ENCODE measurements at regions not wholly inside any gene's neighbourhood (a gene's known extent, or its start where the extent isn't known, plus 50 kb on each side); places are given as distances from the start of the nearest gene placed in this dataset.

- DNase-seq, result no peak
- Histone ChIP-seq H3K9me3 (peaks cover 23% of the 10 kb centered on the region), H3K36me3 (ENCODE audit: low read depth) (no peaks in the 10 kb centered on the region), H3K4me1 (ENCODE audit: low read depth) (no peaks in the 10 kb centered on the region), H3K4me3 (no peak overlapping the region)
- ATAC-seq, result no peak
- no peak for TF ChIP-seq CTCF (IDR thresholded peaks at IDR 0.05)
- intact Hi-C loops (cut with DNase I, micrococcal nuclease), result no loop called here
Observed at GRCh38 chr14:84144166-84144565, 1385.8 kb upstream of the FLRT2 start.

DNA sequence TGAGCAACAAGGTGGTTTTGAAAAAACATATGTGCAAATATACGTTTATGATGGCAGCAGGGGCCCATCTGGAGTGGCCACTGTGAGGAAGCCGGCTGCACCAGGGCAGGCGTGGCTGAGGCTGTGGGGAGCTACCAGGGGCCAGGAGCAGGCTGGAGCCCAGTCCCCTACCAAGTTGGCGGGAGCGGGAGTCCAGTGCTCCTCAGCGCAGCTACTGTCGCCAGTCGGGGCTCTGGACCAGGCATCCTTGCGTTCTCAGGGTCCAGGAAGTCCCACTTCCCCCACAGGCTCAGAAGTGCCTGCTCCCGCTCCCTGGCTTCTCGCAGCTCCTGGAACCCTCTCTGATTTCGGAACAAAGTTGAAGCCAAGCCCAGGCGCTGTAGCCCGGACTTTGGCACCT lies 1377.5 kb upstream of the FLRT2 start:
- H3K36me3 ChIP-seq (ENCODE audit: low read depth), result no peaks in the 10 kb centered on the region
- TF ChIP-seq CTCF (IDR thresholded peaks at IDR 0.05), result no peak
- peaks cover 13% of the 10 kb centered on the region for H3K9me3 ChIP-seq
- H3K4me3 ChIP-seq, result no peak overlapping the region
- DNase-seq (no peak), ATAC-seq (no peak)
- H3K4me1 ChIP-seq (ENCODE audit: low read depth), result no peaks in the 10 kb centered on the region
- intact Hi-C loops (cut with DNase I, micrococcal nuclease), result no loop called here

GRCh38 chr14:84162633-84163032 lies 1367.3 kb upstream of the FLRT2 start:
- intact Hi-C loops (cut with DNase I, micrococcal nuclease), result no loop called here
- no peaks in the 10 kb centered on the region for H3K36me3 ChIP-seq (ENCODE audit: low read depth)
- no peak for ATAC-seq

DNA sequence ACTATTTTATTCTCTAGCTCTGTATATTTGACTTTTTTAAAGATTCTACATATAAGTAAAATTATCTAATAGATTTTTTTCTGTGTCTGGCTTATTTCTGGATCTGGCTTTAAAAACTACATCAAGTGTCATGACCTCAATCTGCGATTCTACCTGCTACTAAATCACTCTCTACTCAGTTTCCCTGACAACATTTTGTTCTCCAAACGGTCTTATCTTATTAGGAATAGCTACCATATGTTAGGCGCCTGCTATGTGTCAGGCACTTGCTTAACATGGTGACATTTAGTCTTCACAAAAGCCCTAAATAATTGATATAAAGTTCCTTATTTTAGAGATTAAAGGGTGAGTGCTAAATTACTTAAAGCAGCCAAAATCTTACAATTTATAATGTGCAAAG lies 1362.9 kb upstream of the FLRT2 start:
- ATAC-seq, result no peak
- Histone ChIP-seq H3K36me3 (ENCODE audit: low read depth) (no peaks in the 10 kb centered on the region), H3K4me1 (ENCODE audit: low read depth) (no peaks in the 10 kb centered on the region), H3K4me3 (no peak overlapping the region), H3K9me3 (peaks cover 2% of the 10 kb centered on the region)
- no peak for DNase-seq
- intact Hi-C loops (cut with DNase I, micrococcal nuclease), result no loop called here
- TF ChIP-seq CTCF (IDR thresholded peaks at IDR 0.05), result no peak

More at GRCh38 chr14:84162633-84163032, 1367.3 kb upstream of the FLRT2 start:
- Histone ChIP-seq H3K4me1 (ENCODE audit: low read depth) (no peaks in the 10 kb centered on the region), H3K4me3 (no peak overlapping the region), H3K9me3 (peaks cover 5% of the 10 kb centered on the region)
- no peak for TF ChIP-seq CTCF (IDR thresholded peaks at IDR 0.05)
- DNase-seq, result no peak

- Histone ChIP-seq H3K4me3 (no peak overlapping the region), H3K4me1 (ENCODE audit: low read depth) (no peaks in the 10 kb centered on the region), H3K36me3 (ENCODE audit: low read depth) (no peaks in the 10 kb centered on the region), H3K9me3 (peaks cover 14% of the 10 kb centered on the region)
- DNase-seq (no peak), ATAC-seq (no peak)
- TF ChIP-seq CTCF (IDR thresholded peaks at IDR 0.05), result no peak
- intact Hi-C loops (cut with DNase I, micrococcal nuclease), result no loop called here
Observed at GRCh38 chr14:84180336-84180735, 1349.6 kb upstream of the FLRT2 start.

DNA sequence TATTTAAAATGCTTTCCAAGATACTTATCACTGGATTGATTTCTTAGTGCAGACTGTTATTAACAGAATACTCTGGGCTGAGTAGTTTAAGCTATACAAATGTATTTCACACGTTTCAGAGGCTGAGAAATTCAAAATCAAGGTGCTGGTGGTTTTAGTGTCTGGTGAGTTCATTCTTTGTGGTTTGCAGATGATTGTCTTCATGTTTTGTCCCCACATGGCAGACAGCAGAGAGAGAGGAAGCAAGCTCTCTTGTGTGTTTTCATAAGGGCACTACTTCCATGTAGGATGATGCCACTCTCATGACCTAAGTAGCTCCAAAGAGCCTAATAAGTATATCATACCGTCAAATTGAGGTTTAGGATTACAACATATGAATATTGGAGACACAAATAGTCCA lies 1348.9 kb upstream of the FLRT2 start:
- intact Hi-C loops (cut with DNase I, micrococcal nuclease), result no loop called here
- no peaks in the 10 kb centered on the region for H3K4me1 ChIP-seq (ENCODE audit: low read depth)
- TF ChIP-seq CTCF (IDR thresholded peaks at IDR 0.05), result no peak
- DNase-seq, result no peak
- ATAC-seq, result no peak
- H3K4me3 ChIP-seq, result no peak overlapping the region
- H3K36me3 ChIP-seq (ENCODE audit: low read depth), result no peaks in the 10 kb centered on the region
- peaks cover 9% of the 10 kb centered on the region for H3K9me3 ChIP-seq

All from mucosa of descending colon (tissue), 3 donors.